HAP-1 (cell line): ENCODE measurements at regions not wholly inside any gene's neighbourhood (a gene's known extent, or its start where the extent isn't known, plus 50 kb on each side); places are given as distances from the start of the nearest gene placed in this dataset.

Source experiments
- DNase-seq, 2 experiments: peaks; one replicate each; pipeline ENCODE4 v3.0.0-alpha.2; 2016 to 2020; ENCODE audit warnings: low spot score in 2 of 2
- H3K27me3 ChIP-seq: fragments of 250-450 bp; sonication (Bioruptor Pico); 2 replicates; pipeline ENCODE4 v1.5.1; 2020; ENCODE audit warnings: low read depth, mild to moderate bottlenecking, moderate library complexity
- H3K36me3 ChIP-seq: fragments of 250-450 bp; sonication (Bioruptor Pico); replicated peaks from 2 replicates; pipeline ENCODE4 v1.5.1; 2020; ENCODE audit warnings: mild to moderate bottlenecking
- H3K4me1 ChIP-seq: fragments of 250-450 bp; sonication (Bioruptor Pico); 2 replicates; pipeline ENCODE4 v1.5.1; 2020; ENCODE audit warnings: mild to moderate bottlenecking
- H3K4me3 ChIP-seq: fragments of 250-450 bp; sonication (Bioruptor Pico); 2 replicates; pipeline ENCODE4 v1.5.1; 2020; ENCODE audit warnings: mild to moderate bottlenecking, moderate library complexity
- H3K9me3 ChIP-seq: fragments of 250-450 bp; sonication (Bioruptor Pico); 2 replicates; pipeline ENCODE4 v1.5.1; 2020; ENCODE audit warnings: mild to moderate bottlenecking, moderate library complexity
- in situ Hi-C: fragments of 300-500 bp; cut with MboI; formaldehyde crosslinking; loops from 3 replicates; pipeline ENCODE4 v1.14.3; 2020; ENCODE audit warnings: low sequenced_read_pairs, inconsistent platforms, mixed read lengths

- in situ Hi-C loops: no loop called here
- H3K4me3 ChIP-seq: no peak overlapping the region
- no peaks in the 10 kb centered on the region for H3K4me1 ChIP-seq
- no peaks in the 10 kb centered on the region for H3K27me3 ChIP-seq
- DNase-seq: no peak
- no peaks in the 10 kb centered on the region for H3K9me3 ChIP-seq
- no peaks in the 10 kb centered on the region for H3K36me3 ChIP-seq
These were observed 796.3 kb downstream of the LRRIQ3 start for GRCh38 chr1:73401666-73402065.

GRCh38 chr1:73382966-73383365, 815.0 kb downstream of the LRRIQ3 start:
- in situ Hi-C loops: no loop called here
- no peak overlapping the region for H3K4me3 ChIP-seq
- no peaks in the 10 kb centered on the region for H3K36me3 ChIP-seq
- H3K9me3 ChIP-seq: no peaks in the 10 kb centered on the region
- H3K27me3 ChIP-seq: no peaks in the 10 kb centered on the region
- no peak for DNase-seq
- H3K4me1 ChIP-seq: no peaks in the 10 kb centered on the region

- Histone ChIP-seq H3K4me3 (no peak overlapping the region), H3K4me1 (no peaks in the 10 kb centered on the region), H3K27me3 (no peaks in the 10 kb centered on the region), H3K9me3 (no peaks in the 10 kb centered on the region), H3K36me3 (no peaks in the 10 kb centered on the region)
- in situ Hi-C loops: no loop called here
- no peak for DNase-seq
These were observed 831.1 kb downstream of the LRRIQ3 start for GRCh38 chr1:73366734-73367413.

GRCh38 chr1:73359001-73359400, 839.0 kb downstream of the LRRIQ3 start:
- DNase-seq: no peak
- H3K9me3 ChIP-seq: no peaks in the 10 kb centered on the region
- no peaks in the 10 kb centered on the region for H3K4me1 ChIP-seq
- no peaks in the 10 kb centered on the region for H3K27me3 ChIP-seq
- H3K4me3 ChIP-seq: no peak overlapping the region
- H3K36me3 ChIP-seq: no peaks in the 10 kb centered on the region
- in situ Hi-C loops: no loop called here

- in situ Hi-C loops: no loop called here
- H3K4me1 ChIP-seq: no peaks in the 10 kb centered on the region
- no peaks in the 10 kb centered on the region for H3K27me3 ChIP-seq
- DNase-seq: no peak
- H3K9me3 ChIP-seq: no peaks in the 10 kb centered on the region
- H3K36me3 ChIP-seq: no peaks in the 10 kb centered on the region
- H3K4me3 ChIP-seq: no peak overlapping the region
These were observed 841.5 kb downstream of the LRRIQ3 start for GRCh38 chr1:73356485-73356884.

GRCh38 chr1:73343947-73344346, 854.0 kb downstream of the LRRIQ3 start:
- Histone ChIP-seq H3K9me3 (no peaks in the 10 kb centered on the region), H3K36me3 (no peaks in the 10 kb centered on the region), H3K4me1 (no peaks in the 10 kb centered on the region), H3K27me3 (no peaks in the 10 kb centered on the region), H3K4me3 (no peak overlapping the region)
- no peak for DNase-seq
- in situ Hi-C loops: no loop called here

- no peaks in the 10 kb centered on the region for H3K27me3 ChIP-seq
- no peak for DNase-seq
- H3K9me3 ChIP-seq: no peaks in the 10 kb centered on the region
- no peak overlapping the region for H3K4me3 ChIP-seq
- in situ Hi-C loops: no loop called here
- H3K36me3 ChIP-seq: no peaks in the 10 kb centered on the region
- H3K4me1 ChIP-seq: no peaks in the 10 kb centered on the region
These were observed 864.0 kb downstream of the LRRIQ3 start for GRCh38 chr1:73333847-73334503.

GRCh38 chr1:73331726-73332125, 866.2 kb downstream of the LRRIQ3 start:
- no peak for DNase-seq
- H3K4me3 ChIP-seq: no peak overlapping the region
- in situ Hi-C loops: no loop called here
- H3K9me3 ChIP-seq: no peaks in the 10 kb centered on the region
- no peaks in the 10 kb centered on the region for H3K27me3 ChIP-seq
- no peaks in the 10 kb centered on the region for H3K36me3 ChIP-seq
- no peaks in the 10 kb centered on the region for H3K4me1 ChIP-seq

- in situ Hi-C loops: no loop called here
- no peaks in the 10 kb centered on the region for H3K27me3 ChIP-seq
- H3K36me3 ChIP-seq: no peaks in the 10 kb centered on the region
- no peaks in the 10 kb centered on the region for H3K9me3 ChIP-seq
- H3K4me1 ChIP-seq: no peaks in the 10 kb centered on the region
- no peak overlapping the region for H3K4me3 ChIP-seq
- no peak for DNase-seq
These were observed 870.0 kb downstream of the LRRIQ3 start for GRCh38 chr1:73327998-73328397.

- in situ Hi-C loops: no loop called here
- no peaks in the 10 kb centered on the region for H3K9me3 ChIP-seq
- DNase-seq: no peak
- H3K27me3 ChIP-seq: no peaks in the 10 kb centered on the region
- no peak overlapping the region for H3K4me3 ChIP-seq
- H3K36me3 ChIP-seq: no peaks in the 10 kb centered on the region
- H3K4me1 ChIP-seq: no peaks in the 10 kb centered on the region
These were observed 870.7 kb downstream of the LRRIQ3 start for GRCh38 chr1:73327180-73327793.

GRCh38 chr1:73326663-73327062, 871.3 kb downstream of the LRRIQ3 start:
- in situ Hi-C loops: no loop called here
- no peaks in the 10 kb centered on the region for H3K36me3 ChIP-seq
- no peaks in the 10 kb centered on the region for H3K4me1 ChIP-seq
- no peaks in the 10 kb centered on the region for H3K27me3 ChIP-seq
- H3K4me3 ChIP-seq: no peak overlapping the region
- DNase-seq: no peak
- no peaks in the 10 kb centered on the region for H3K9me3 ChIP-seq

- Histone ChIP-seq H3K27me3 (no peaks in the 10 kb centered on the region), H3K4me1 (no peaks in the 10 kb centered on the region), H3K36me3 (no peaks in the 10 kb centered on the region), H3K4me3 (no peak overlapping the region), H3K9me3 (no peaks in the 10 kb centered on the region)
- in situ Hi-C loops: no loop called here
- DNase-seq: no peak
These were observed 887.1 kb downstream of the LRRIQ3 start for GRCh38 chr1:73310797-73311381.

GRCh38 chr1:73306899-73307555, 890.9 kb downstream of the LRRIQ3 start:
- DNase-seq: no peak
- Histone ChIP-seq H3K4me3 (no peak overlapping the region), H3K4me1 (no peaks in the 10 kb centered on the region), H3K27me3 (no peaks in the 10 kb centered on the region), H3K36me3 (no peaks in the 10 kb centered on the region), H3K9me3 (no peaks in the 10 kb centered on the region)
- in situ Hi-C loops: no loop called here

GRCh38 chr1:73273886-73274285, 924.1 kb downstream of the LRRIQ3 start:
- DNase-seq: no peak
- no peaks in the 10 kb centered on the region for H3K9me3 ChIP-seq
- in situ Hi-C loops: no loop called here
- H3K4me3 ChIP-seq: no peak overlapping the region
- no peaks in the 10 kb centered on the region for H3K36me3 ChIP-seq
- H3K4me1 ChIP-seq: no peaks in the 10 kb centered on the region
- no peaks in the 10 kb centered on the region for H3K27me3 ChIP-seq
